Epithelial cell of esophagus (primary cell): ENCODE measurements at regions not wholly inside any gene's neighbourhood (a gene's known extent, or its start where the extent isn't known, plus 50 kb on each side); places are given as distances from the start of the nearest gene placed in this dataset.
A peak's percentile ranks its signal among the peaks of the same experiment; 100 is the strongest.

Experiments used
- DNase-seq: peaks from one replicate; pipeline ENCODE4 v3.0.0; 2010; ENCODE audit warnings: low read depth
- H3K4me3 ChIP-seq: 2 replicates; pipeline ENCODE4 v1.5.1; 2011; ENCODE audit warnings: mild to moderate bottlenecking, low read length, control low read depth
- TF ChIP-seq, protein P1 (sequence below): IDR thresholded peaks from 2 replicates; pipeline ENCODE4 v1.5.1; 2011; ENCODE audit warnings: low read depth, mild to moderate bottlenecking, low read length, control low read depth, inconsistent platforms; ENCODE audit not compliant: insufficient read depth; ENCODE audit errors: missing control alignments

DNA sequence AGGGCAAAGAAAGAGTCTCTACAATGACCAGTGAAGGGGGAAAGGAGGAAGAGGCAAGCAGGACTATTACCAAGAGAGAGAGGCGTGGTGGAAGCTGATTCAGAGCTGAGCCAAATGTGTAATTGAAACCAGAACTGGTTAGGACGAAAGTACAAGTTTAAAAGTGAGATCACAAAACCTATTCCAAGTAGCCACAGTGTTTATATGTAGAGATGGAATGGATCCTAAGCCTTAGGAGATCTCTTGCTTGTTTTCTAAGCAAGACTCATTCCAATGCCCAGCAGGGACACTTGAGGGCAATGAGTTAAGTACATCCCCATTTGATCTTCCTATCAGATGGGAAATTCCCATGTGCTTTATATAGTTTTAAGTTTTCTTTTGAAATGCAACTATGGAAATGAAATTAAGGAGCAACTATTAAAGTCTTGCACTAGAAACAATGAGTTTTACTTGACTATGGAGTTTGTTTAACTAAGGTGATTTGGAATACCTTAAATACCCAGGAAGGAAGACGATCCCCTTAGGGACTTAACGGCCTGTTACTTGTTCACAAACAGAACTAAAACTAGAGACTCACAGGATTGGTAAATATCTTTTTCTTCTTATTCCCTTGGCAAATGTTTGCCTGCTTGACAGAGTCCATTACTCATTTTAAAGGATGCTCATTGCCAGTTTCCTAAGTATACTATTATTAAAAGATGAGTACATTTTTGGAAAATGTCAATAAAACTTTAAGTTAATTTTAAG, 51.1 kb upstream of the SNX2 start:
- DNase-seq, result peak; percentile 88
- no peak overlapping the region for H3K4me3 ChIP-seq
- TF ChIP-seq, protein P1, sequence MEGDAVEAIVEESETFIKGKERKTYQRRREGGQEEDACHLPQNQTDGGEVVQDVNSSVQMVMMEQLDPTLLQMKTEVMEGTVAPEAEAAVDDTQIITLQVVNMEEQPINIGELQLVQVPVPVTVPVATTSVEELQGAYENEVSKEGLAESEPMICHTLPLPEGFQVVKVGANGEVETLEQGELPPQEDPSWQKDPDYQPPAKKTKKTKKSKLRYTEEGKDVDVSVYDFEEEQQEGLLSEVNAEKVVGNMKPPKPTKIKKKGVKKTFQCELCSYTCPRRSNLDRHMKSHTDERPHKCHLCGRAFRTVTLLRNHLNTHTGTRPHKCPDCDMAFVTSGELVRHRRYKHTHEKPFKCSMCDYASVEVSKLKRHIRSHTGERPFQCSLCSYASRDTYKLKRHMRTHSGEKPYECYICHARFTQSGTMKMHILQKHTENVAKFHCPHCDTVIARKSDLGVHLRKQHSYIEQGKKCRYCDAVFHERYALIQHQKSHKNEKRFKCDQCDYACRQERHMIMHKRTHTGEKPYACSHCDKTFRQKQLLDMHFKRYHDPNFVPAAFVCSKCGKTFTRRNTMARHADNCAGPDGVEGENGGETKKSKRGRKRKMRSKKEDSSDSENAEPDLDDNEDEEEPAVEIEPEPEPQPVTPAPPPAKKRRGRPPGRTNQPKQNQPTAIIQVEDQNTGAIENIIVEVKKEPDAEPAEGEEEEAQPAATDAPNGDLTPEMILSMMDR, result no peak
